ENCODE measurements at regions not wholly inside any gene's neighbourhood (a gene's known extent, or its start where the extent isn't known, plus 50 kb on each side); places are given as distances from the start of the nearest gene placed in this dataset.
"Not testable (repeated sequence)": the region's sequence is repeated elsewhere in the genome, so short reads cannot be mapped to it uniquely, and the experiment has no call there.

GRCh38 chr14:30381861-30382480 lies 177.0 kb upstream of the G2E3 start:
- Histone ChIP-seq H3K27ac (ENCODE audit: low read depth, low read length) (no peak overlapping the region), H3K27me3 (ENCODE audit: control insufficient read depth, insufficient read depth, low read length) (no peaks in the 10 kb centered on the region), H3K4me1 (ENCODE audit: control insufficient read depth, insufficient read depth, low read length) (no peaks in the 10 kb centered on the region), H3K9ac (ENCODE audit: low read length) (no peak overlapping the region), H3K4me3 (ENCODE audit: low read length) (no peak overlapping the region), H3K36me3 (ENCODE audit: control insufficient read depth, insufficient read depth, low read length) (no peaks in the 10 kb centered on the region)

GRCh38 chr14:30385925-30386324 lies 173.0 kb upstream of the G2E3 start:
- no peak overlapping the region for H3K4me3 ChIP-seq (ENCODE audit: low read length)
- H3K36me3 ChIP-seq (ENCODE audit: control insufficient read depth, insufficient read depth, low read length): no peaks in the 10 kb centered on the region
- H3K9ac ChIP-seq (ENCODE audit: low read length): no peak overlapping the region
- no peaks in the 10 kb centered on the region for H3K27me3 ChIP-seq (ENCODE audit: control insufficient read depth, insufficient read depth, low read length)
- H3K4me1 ChIP-seq (ENCODE audit: control insufficient read depth, insufficient read depth, low read length): no peaks in the 10 kb centered on the region
- no peak overlapping the region for H3K27ac ChIP-seq (ENCODE audit: low read depth, low read length)

DNA sequence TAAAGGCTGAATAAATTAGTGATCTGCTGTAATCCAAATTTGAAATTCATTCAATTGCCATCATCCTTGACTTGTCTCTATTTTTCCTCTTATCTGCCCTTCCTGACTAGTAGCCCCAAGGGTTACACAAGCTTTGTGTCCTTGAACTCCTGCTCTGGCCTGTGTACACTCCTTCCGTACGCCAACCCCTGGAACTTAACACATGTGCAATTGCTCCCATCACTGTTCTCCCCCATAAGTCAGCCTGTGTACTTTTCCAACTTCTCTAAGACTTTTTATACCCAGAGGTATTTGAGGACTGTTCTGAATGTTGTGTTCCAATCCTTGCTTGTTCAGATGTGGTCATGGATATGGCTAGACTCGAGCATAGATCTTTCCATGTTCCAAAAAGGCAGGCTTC lies 171.1 kb upstream of the G2E3 start:
- no peak overlapping the region for H3K4me3 ChIP-seq (ENCODE audit: low read length)
- H3K27me3 ChIP-seq (ENCODE audit: control insufficient read depth, insufficient read depth, low read length): no peaks in the 10 kb centered on the region
- no peaks in the 10 kb centered on the region for H3K36me3 ChIP-seq (ENCODE audit: control insufficient read depth, insufficient read depth, low read length)
- H3K9ac ChIP-seq (ENCODE audit: low read length): no peak overlapping the region
- H3K4me1 ChIP-seq (ENCODE audit: control insufficient read depth, insufficient read depth, low read length): no peaks in the 10 kb centered on the region
- no peak overlapping the region for H3K27ac ChIP-seq (ENCODE audit: low read depth, low read length)

DNA sequence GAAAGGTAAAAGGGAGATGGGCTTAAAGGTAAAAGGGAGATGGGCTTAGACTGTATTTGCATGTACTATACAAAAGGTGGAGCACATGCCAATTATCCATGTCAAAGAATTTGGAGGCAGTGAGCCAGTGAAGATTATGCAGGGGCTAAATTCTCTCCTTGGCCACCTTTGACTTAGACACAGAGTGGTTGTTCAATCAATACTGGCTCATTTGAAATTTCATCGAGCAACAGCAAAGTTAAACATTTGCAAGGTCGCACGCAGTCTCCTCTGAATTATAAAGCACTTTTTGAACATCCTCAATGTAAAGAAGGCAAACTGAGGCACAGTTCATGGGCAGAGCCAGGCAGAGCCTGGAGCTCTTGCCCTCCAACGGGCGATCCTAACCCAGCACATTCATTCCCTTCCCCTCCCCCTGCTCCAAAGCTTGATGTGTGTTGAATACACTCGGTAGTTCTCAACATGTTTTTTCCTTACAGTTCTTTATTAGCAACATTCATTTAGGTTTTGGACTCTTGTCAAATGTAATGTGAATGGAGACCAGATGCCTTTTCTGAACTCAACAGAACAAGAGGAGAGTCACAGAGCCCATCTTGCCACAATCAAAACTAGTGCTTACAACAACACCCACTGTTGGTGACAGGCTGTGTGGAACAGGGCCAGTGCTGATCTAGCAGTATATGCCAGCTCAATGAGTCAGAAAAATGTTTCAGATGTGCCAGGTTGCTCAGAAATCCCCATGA lies 169.7 kb upstream of the G2E3 start:
- H3K27me3 ChIP-seq (ENCODE audit: control insufficient read depth, insufficient read depth, low read length): no peaks in the 10 kb centered on the region
- no peak overlapping the region for H3K4me3 ChIP-seq (ENCODE audit: low read length)
- no peaks in the 10 kb centered on the region for H3K4me1 ChIP-seq (ENCODE audit: control insufficient read depth, insufficient read depth, low read length)
- no peak overlapping the region for H3K9ac ChIP-seq (ENCODE audit: low read length)
- H3K36me3 ChIP-seq (ENCODE audit: control insufficient read depth, insufficient read depth, low read length): no peaks in the 10 kb centered on the region
- H3K27ac ChIP-seq (ENCODE audit: low read depth, low read length): no peak overlapping the region

DNA sequence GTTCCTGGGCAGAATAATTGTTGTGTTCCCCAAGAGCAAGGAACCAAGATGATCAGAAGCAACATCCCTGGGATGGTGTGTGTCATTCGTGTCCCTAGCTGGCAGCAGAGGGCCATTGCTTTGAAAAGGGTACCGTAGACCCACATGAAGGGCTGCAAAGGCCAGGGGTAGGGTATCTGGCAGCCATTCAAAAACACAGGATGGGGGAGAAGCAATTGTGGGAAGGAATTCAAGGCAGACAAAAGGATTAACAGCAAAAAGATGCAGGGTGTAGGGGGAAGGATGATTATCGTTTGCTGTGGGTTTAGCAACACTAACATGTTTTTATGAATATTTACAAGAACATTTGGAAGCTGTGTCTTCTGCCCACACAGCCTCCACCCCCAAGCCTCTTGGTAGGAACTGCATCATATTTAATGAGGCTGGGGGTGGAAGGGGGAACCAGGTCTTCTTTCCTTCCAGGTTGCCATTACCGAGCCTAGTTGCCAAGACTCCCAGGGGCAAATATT lies 169.0 kb upstream of the G2E3 start:
- no peak overlapping the region for H3K4me3 ChIP-seq (ENCODE audit: low read length)
- no peak overlapping the region for H3K27ac ChIP-seq (ENCODE audit: low read depth, low read length)
- H3K27me3 ChIP-seq (ENCODE audit: control insufficient read depth, insufficient read depth, low read length): no peaks in the 10 kb centered on the region
- no peak overlapping the region for H3K9ac ChIP-seq (ENCODE audit: low read length)
- no peaks in the 10 kb centered on the region for H3K4me1 ChIP-seq (ENCODE audit: control insufficient read depth, insufficient read depth, low read length)
- no peaks in the 10 kb centered on the region for H3K36me3 ChIP-seq (ENCODE audit: control insufficient read depth, insufficient read depth, low read length)

- Histone ChIP-seq H3K36me3 (ENCODE audit: control insufficient read depth, insufficient read depth, low read length) (no peaks in the 10 kb centered on the region), H3K4me1 (ENCODE audit: control insufficient read depth, insufficient read depth, low read length) (no peaks in the 10 kb centered on the region), H3K9ac (ENCODE audit: low read length) (no peak overlapping the region), H3K27me3 (ENCODE audit: control insufficient read depth, insufficient read depth, low read length) (no peaks in the 10 kb centered on the region), H3K4me3 (ENCODE audit: low read length) (no peak overlapping the region), H3K27ac (ENCODE audit: low read depth, low read length) (no peak overlapping the region)
Observed at GRCh38 chr14:30395065-30395464, 163.9 kb upstream of the G2E3 start.

GRCh38 chr14:30402846-30403245 lies 156.1 kb upstream of the G2E3 start:
- H3K27me3 ChIP-seq (ENCODE audit: control insufficient read depth, insufficient read depth, low read length): no peaks in the 10 kb centered on the region

GRCh38 chr14:30403791-30404190 lies 155.2 kb upstream of the G2E3 start:
- Histone ChIP-seq H3K9ac (ENCODE audit: low read length) (no peak overlapping the region), H3K4me3 (ENCODE audit: low read length) (no peak overlapping the region), H3K27me3 (ENCODE audit: control insufficient read depth, insufficient read depth, low read length) (no peaks in the 10 kb centered on the region), H3K27ac (ENCODE audit: low read depth, low read length) (no peak overlapping the region), H3K36me3 (ENCODE audit: control insufficient read depth, insufficient read depth, low read length) (no peaks in the 10 kb centered on the region), H3K4me1 (ENCODE audit: control insufficient read depth, insufficient read depth, low read length) (no peaks in the 10 kb centered on the region)

More at GRCh38 chr14:30402846-30403245, 156.1 kb upstream of the G2E3 start:
- no peak overlapping the region for H3K4me3 ChIP-seq (ENCODE audit: low read length)
- no peaks in the 10 kb centered on the region for H3K36me3 ChIP-seq (ENCODE audit: control insufficient read depth, insufficient read depth, low read length)
- no peak overlapping the region for H3K27ac ChIP-seq (ENCODE audit: low read depth, low read length)
- no peak overlapping the region for H3K9ac ChIP-seq (ENCODE audit: low read length)
- no peaks in the 10 kb centered on the region for H3K4me1 ChIP-seq (ENCODE audit: control insufficient read depth, insufficient read depth, low read length)

GRCh38 chr14:30409508-30410015 lies 149.4 kb upstream of the G2E3 start:
- H3K27me3 ChIP-seq (ENCODE audit: control insufficient read depth, insufficient read depth, low read length); H3K4me3 ChIP-seq (ENCODE audit: low read length); H3K27ac ChIP-seq (ENCODE audit: low read depth, low read length); H3K36me3 ChIP-seq (ENCODE audit: control insufficient read depth, insufficient read depth, low read length); H3K9ac ChIP-seq (ENCODE audit: low read length); H3K4me1 ChIP-seq (ENCODE audit: control insufficient read depth, insufficient read depth, low read length): not testable (repeated sequence)

DNA sequence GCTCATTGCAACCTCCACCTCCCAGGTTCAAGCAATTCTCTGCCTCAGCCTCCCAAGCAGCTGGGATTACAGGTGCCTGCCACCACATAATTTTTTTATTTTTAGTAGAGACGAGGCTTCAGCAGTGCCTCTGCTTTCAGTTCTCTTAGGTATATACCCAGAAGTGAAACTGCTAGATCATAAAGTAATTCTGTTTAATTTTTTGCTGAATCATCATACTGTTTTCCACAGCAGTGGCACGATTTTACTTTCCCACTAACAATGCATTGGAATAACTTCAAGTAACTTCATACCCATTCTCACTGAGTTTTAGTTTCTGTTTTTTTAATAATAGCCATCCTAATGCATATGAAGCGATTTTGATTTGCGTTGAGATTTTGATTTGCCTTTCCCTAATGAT lies 148.0 kb upstream of the G2E3 start:
- Histone ChIP-seq H3K27ac (ENCODE audit: low read depth, low read length) (no peak overlapping the region), H3K9ac (ENCODE audit: low read length) (no peak overlapping the region), H3K4me3 (ENCODE audit: low read length) (no peak overlapping the region), H3K36me3 (ENCODE audit: control insufficient read depth, insufficient read depth, low read length) (no peaks in the 10 kb centered on the region), H3K27me3 (ENCODE audit: control insufficient read depth, insufficient read depth, low read length) (no peaks in the 10 kb centered on the region), H3K4me1 (ENCODE audit: control insufficient read depth, insufficient read depth, low read length) (no peaks in the 10 kb centered on the region)

GRCh38 chr14:30413184-30413583 lies 145.8 kb upstream of the G2E3 start:
- H3K4me1 ChIP-seq (ENCODE audit: control insufficient read depth, insufficient read depth, low read length); H3K9ac ChIP-seq (ENCODE audit: low read length); H3K4me3 ChIP-seq (ENCODE audit: low read length): not testable (repeated sequence)

DNA sequence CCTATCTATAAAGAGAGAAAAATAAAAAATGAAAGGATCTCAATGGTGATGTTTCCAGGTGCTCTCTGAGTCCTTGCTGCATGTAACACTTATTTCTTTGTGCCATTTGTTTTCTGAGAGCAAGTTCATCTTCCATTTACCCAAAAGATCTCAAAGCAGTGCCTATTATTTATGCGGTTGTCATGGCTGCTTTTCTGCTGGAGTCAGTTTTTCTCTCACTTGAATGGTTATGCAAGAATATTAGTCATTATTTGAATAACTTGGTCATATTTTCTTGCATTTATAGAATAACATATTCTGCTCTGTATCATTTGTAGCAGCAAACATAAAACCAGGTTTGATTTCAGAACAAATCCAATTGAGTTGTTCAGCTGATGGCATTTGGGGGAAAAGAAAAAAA lies 141.8 kb upstream of the G2E3 start:
- Histone ChIP-seq H3K4me1 (ENCODE audit: control insufficient read depth, insufficient read depth, low read length) (no peaks in the 10 kb centered on the region), H3K27ac (ENCODE audit: low read depth, low read length) (no peak overlapping the region), H3K27me3 (ENCODE audit: control insufficient read depth, insufficient read depth, low read length) (no peaks in the 10 kb centered on the region), H3K36me3 (ENCODE audit: control insufficient read depth, insufficient read depth, low read length) (no peaks in the 10 kb centered on the region), H3K4me3 (ENCODE audit: low read length) (no peak overlapping the region), H3K9ac (ENCODE audit: low read length) (no peak overlapping the region)

More at GRCh38 chr14:30413184-30413583, 145.8 kb upstream of the G2E3 start:
- H3K27me3 ChIP-seq (ENCODE audit: control insufficient read depth, insufficient read depth, low read length); H3K27ac ChIP-seq (ENCODE audit: low read depth, low read length); H3K36me3 ChIP-seq (ENCODE audit: control insufficient read depth, insufficient read depth, low read length): not testable (repeated sequence)

DNA sequence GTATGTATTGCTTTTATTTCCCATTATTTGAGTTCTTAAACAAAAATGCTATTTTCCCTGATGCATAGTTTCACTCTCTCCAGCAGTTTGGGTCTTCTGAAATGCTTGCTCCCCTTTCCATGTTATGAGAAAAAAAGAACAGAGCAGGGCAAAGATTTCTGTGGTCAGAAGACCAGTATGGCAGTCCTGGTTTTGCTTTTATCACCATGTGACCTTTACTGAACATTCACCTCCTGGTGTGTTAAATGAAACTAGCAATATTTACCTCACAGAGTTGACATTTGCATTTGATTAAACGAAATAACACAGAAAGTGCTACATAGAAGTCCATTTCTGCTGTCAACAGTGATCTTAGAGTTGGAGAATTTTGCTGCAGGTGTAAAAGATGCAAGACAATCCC lies 141.0 kb upstream of the G2E3 start:
- Histone ChIP-seq H3K4me3 (ENCODE audit: low read length) (no peak overlapping the region), H3K27ac (ENCODE audit: low read depth, low read length) (no peak overlapping the region), H3K9ac (ENCODE audit: low read length) (no peak overlapping the region), H3K36me3 (ENCODE audit: control insufficient read depth, insufficient read depth, low read length) (no peaks in the 10 kb centered on the region), H3K27me3 (ENCODE audit: control insufficient read depth, insufficient read depth, low read length) (no peaks in the 10 kb centered on the region), H3K4me1 (ENCODE audit: control insufficient read depth, insufficient read depth, low read length) (no peaks in the 10 kb centered on the region)
